Naive thymus-derived CD4-positive, alpha-beta T cell (primary cell): ENCODE measurements at regions not wholly inside any gene's neighbourhood (a gene's known extent, or its start where the extent isn't known, plus 50 kb on each side); places are given as distances from the start of the nearest gene placed in this dataset.

Source experiments
- ATAC-seq: fragments of 150-1000 bp; cut with Tn5 transposase; 2 replicates; pipeline ENCODE4 v1.10.0; 2021; ENCODE audit warnings: mild to moderate bottlenecking, moderate library complexity
- CTCF ChIA-PET: fragments of 350-600 bp; sonication (Branson Sonifier 250); formaldehyde crosslinking; loops from one replicate; lab custom pipeline; 2021; ENCODE audit warnings: antibody characterized with exemption; lab: Charles Lee
- POLR2A ChIA-PET: fragments of 350-600 bp; sonication (Branson Sonifier 250); formaldehyde crosslinking; loops from one replicate; lab custom pipeline; 2021; ENCODE audit warnings: antibody characterized with exemption, inconsistent platforms; lab: Charles Lee
- DNase-seq, 9 donors: peaks; one replicate each; pipeline versions ENCODE4 v3.0.0 to v3.0.0-alpha.2; 2020 to 2022; ENCODE audit warnings: mixed read lengths in 1 of 9
- H3K27ac ChIP-seq: one replicate; pipeline ENCODE4 v1.7.0; 2013; ENCODE audit warnings: mild to moderate bottlenecking, low read depth, low read length, moderate library complexity
- H3K27me3 ChIP-seq, 2 donors: one replicate each; pipeline ENCODE4 v1.7.0; 2013; ENCODE audit warnings: low read length in 2 of 2, mild to moderate bottlenecking in 2 of 2, moderate library complexity in 2 of 2; ENCODE audit not compliant: control insufficient read depth in 2 of 2, insufficient read depth in 2 of 2
- H3K36me3 ChIP-seq, 3 experiments: 1 replicate in 2 of 3; 2 replicates in 1 of 3; pipeline ENCODE4 v1.7.0; 2013; ENCODE audit warnings: low read length in 3 of 3, mild to moderate bottlenecking in 3 of 3, moderate library complexity in 1 of 3; ENCODE audit not compliant: insufficient read depth in 3 of 3, control insufficient read depth in 2 of 3
- H3K4me1 ChIP-seq, 2 donors: one replicate each; pipeline ENCODE4 v1.7.0; 2013; ENCODE audit warnings: low read length in 2 of 2, mild to moderate bottlenecking in 2 of 2, moderate library complexity in 1 of 2; ENCODE audit not compliant: control insufficient read depth in 2 of 2, insufficient read depth in 2 of 2
- H3K4me3 ChIP-seq: 2 replicates; pipeline ENCODE4 v1.7.0; 2013; ENCODE audit warnings: mild to moderate bottlenecking, low read length
- H3K9me3 ChIP-seq, 3 experiments: 1 replicate in 2 of 3; 2 replicates in 1 of 3; pipeline ENCODE4 v1.7.0; 2013; ENCODE audit warnings: low read length in 3 of 3; ENCODE audit not compliant: control insufficient read depth in 2 of 3
- H3K27ac Mint-ChIP-seq, 9 donors: one replicate each; pipeline ENCODE4 v1.8.0; 2020 to 2022; ENCODE audit warnings: mixed read lengths in 9 of 9, mild to moderate bottlenecking in 8 of 9, moderate library complexity in 5 of 9, inconsistent platforms in 2 of 9
- H3K27me3 Mint-ChIP-seq, 5 donors: one replicate each; pipeline ENCODE4 v1.8.0; 2021 to 2022; ENCODE audit warnings: mixed read lengths in 5 of 5, mild to moderate bottlenecking in 1 of 5
- H3K36me3 Mint-ChIP-seq, 5 donors: one replicate each; pipeline ENCODE4 v1.8.0; 2020 to 2022; ENCODE audit warnings: mixed read lengths in 5 of 5, mild to moderate bottlenecking in 3 of 5, inconsistent platforms in 1 of 5
- H3K4me1 Mint-ChIP-seq, 7 donors: one replicate each; pipeline ENCODE4 v1.8.0; 2020 to 2022; ENCODE audit warnings: mixed read lengths in 7 of 7, mild to moderate bottlenecking in 3 of 7, inconsistent platforms in 1 of 7
- H3K4me3 Mint-ChIP-seq, 10 donors: one replicate each; pipeline ENCODE4 v1.8.0; 2020 to 2022; ENCODE audit warnings: mild to moderate bottlenecking in 10 of 10, mixed read lengths in 10 of 10, moderate library complexity in 6 of 10, inconsistent platforms in 2 of 10
- H3K9me3 Mint-ChIP-seq, 11 donors: one replicate each; pipeline ENCODE4 v1.8.0; 2020 to 2022; ENCODE audit warnings: mixed read lengths in 11 of 11, mild to moderate bottlenecking in 4 of 11, inconsistent platforms in 1 of 11, moderate library complexity in 1 of 11
- intact Hi-C, 2 donors: fragments of 100-400 bp; cut with micrococcal nuclease; formaldehyde crosslinking; loops; one replicate each; pipeline ENCODE4 v1.15.1; 2023

DNA sequence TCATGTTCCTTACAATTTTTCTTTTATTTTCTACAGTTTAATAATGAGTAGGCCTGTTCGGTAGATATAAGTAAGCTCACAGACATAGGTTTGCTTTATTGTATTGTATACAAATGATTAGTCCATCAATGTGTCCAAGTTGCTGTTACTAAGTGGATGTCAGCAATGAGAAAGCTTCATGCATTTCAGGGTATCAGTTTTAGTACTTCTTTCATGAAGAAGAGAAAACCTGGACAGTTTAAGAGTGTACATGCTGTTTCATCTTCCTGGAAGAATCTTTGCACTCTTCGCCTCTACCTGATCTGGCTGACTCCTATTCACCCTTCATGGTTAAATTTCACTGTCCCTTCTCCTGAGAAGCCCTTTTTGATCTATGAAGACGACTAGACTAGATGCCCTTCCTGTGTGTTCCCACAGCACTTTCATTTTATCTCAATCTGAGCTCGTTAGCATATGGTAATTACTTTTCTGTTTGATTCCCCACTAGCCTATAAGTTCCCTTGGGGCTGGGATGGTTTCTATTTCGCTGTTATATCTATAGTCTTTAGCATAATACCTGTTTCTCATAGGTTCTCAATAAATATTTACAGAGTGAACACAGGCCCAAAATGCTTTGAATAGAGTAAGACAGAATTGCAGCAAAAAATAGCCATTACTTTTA lies 70.7 kb downstream of the CETN3 start:
- no peak overlapping the region for H3K27ac Mint-ChIP-seq
- no peaks in the 10 kb centered on the region for H3K9me3 ChIP-seq
- peaks cover 0 to 2% (median 0%) of the 10 kb centered on the region in 11 donors for H3K9me3 Mint-ChIP-seq
- ChIA-PET CTCF (no interaction called here), POLR2A (no interaction called here)
- H3K4me3 ChIP-seq: no peak overlapping the region
- intact Hi-C loops: no loop called here
- H3K27me3 ChIP-seq: no peaks in the 10 kb centered on the region
- no peaks in the 10 kb centered on the region for H3K4me1 ChIP-seq
- DNase-seq (no peak), ATAC-seq (no peak)
- H3K27me3 Mint-ChIP-seq: peaks cover 3 to 24% (median 20%) of the 10 kb centered on the region in 5 donors
- H3K4me3 Mint-ChIP-seq: no peak overlapping the region
- peaks cover 0 to 4% (median 0%) of the 10 kb centered on the region in 7 donors for H3K4me1 Mint-ChIP-seq
- no peaks in the 10 kb centered on the region for H3K36me3 Mint-ChIP-seq
- no peak overlapping the region for H3K27ac ChIP-seq
- H3K36me3 ChIP-seq: no peaks in the 10 kb centered on the region

- Histone ChIP-seq H3K4me1 (no peaks in the 10 kb centered on the region), H3K36me3 (no peaks in the 10 kb centered on the region), H3K27me3 (no peaks in the 10 kb centered on the region), H3K9me3 (no peaks in the 10 kb centered on the region), H3K27ac (no peak overlapping the region), H3K4me3 (no peak overlapping the region)
- ATAC-seq: no peak
- Mint-ChIP-seq H3K27me3 (peaks cover 3 to 18% (median 13%) of the 10 kb centered on the region in 5 donors), H3K4me1 (peaks cover 0 to 2% (median 0%) of the 10 kb centered on the region in 7 donors), H3K4me3 (no peak overlapping the region), H3K9me3 (peaks cover 0 to 2% (median 0%) of the 10 kb centered on the region in 11 donors), H3K27ac (no peak overlapping the region), H3K36me3 (no peaks in the 10 kb centered on the region)
- ChIA-PET CTCF (no interaction called here), POLR2A (no interaction called here)
- intact Hi-C loops: no loop called here
- DNase-seq: no peak
Observed at GRCh38 chr5:90337449-90338052, 72.0 kb downstream of the CETN3 start.

DNA sequence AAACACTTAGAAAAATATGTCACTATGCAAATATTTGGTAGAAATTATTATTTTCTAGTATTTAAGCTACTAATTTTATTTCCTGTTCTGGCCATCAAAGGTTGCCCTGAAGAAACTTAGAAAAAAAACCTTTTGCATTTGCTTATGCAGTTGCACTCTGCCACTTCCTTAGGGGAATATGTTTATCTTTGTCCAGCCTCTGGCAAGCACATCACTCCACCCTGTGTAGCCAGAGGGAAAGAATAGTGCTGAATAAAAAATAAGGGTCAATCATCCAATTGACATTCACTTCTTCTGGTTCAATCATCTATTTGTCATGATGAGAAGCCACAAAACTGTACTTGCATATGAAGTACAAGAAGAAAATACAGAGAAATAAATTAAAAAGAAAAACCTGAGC lies 72.8 kb downstream of the CETN3 start:
- Histone ChIP-seq H3K4me1 (no peaks in the 10 kb centered on the region), H3K27ac (no peak overlapping the region), H3K4me3 (no peak overlapping the region), H3K36me3 (no peaks in the 10 kb centered on the region), H3K9me3 (no peaks in the 10 kb centered on the region), H3K27me3 (no peaks in the 10 kb centered on the region)
- intact Hi-C loops: no loop called here
- no peak for ATAC-seq
- Mint-ChIP-seq H3K27me3 (peaks cover 3 to 22% (median 17%) of the 10 kb centered on the region in 5 donors), H3K36me3 (no peaks in the 10 kb centered on the region), H3K4me1 (peaks cover 0 to 2% (median 0%) of the 10 kb centered on the region in 7 donors), H3K27ac (no peak overlapping the region), H3K4me3 (no peak overlapping the region), H3K9me3 (peaks cover 0 to 2% (median 0%) of the 10 kb centered on the region in 11 donors)
- no peak for DNase-seq
- POLR2A ChIA-PET: no interaction called here
- CTCF ChIA-PET: no interaction called here

DNA sequence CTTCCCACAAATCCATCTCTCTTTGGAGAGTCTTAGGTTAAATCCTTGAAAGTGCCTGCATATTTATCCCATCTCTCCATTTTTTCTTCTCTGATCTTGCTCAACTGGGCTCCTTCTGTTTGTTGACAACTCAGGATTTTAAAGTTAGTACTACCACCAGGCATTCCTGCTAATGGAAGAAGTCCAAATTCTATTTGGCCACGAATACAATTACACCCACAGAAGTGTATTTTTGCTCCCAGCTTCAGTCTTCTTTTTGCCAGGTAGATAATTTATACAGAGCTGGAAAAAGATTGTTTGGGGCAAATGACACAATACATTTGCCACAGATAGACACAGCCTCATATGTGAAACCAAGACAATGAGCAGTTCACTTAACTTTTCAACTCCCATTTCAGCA lies 74.8 kb downstream of the CETN3 start:
- no peaks in the 10 kb centered on the region for H3K27me3 ChIP-seq
- no peaks in the 10 kb centered on the region for H3K36me3 ChIP-seq
- H3K9me3 ChIP-seq: no peaks in the 10 kb centered on the region
- Mint-ChIP-seq H3K27ac (no peak overlapping the region), H3K36me3 (no peaks in the 10 kb centered on the region), H3K9me3 (peaks cover 0 to 2% (median 0%) of the 10 kb centered on the region in 11 donors), H3K4me1 (peaks cover 0 to 2% (median 0%) of the 10 kb centered on the region in 7 donors), H3K27me3 (peaks cover 3 to 17% (median 13%) of the 10 kb centered on the region in 5 donors), H3K4me3 (no peak overlapping the region)
- H3K4me1 ChIP-seq: no peaks in the 10 kb centered on the region
- H3K27ac ChIP-seq: no peak overlapping the region
- ChIA-PET CTCF (interaction anchor here (0.5 kb wide), 1 partner anchor 1530 kb away, joined by 3 read pairs; no protein-coding TSS in a partner anchor), POLR2A (no interaction called here)
- no peak overlapping the region for H3K4me3 ChIP-seq
- DNase-seq (no peak), ATAC-seq (no peak)
- intact Hi-C loops: no loop called here

DNA sequence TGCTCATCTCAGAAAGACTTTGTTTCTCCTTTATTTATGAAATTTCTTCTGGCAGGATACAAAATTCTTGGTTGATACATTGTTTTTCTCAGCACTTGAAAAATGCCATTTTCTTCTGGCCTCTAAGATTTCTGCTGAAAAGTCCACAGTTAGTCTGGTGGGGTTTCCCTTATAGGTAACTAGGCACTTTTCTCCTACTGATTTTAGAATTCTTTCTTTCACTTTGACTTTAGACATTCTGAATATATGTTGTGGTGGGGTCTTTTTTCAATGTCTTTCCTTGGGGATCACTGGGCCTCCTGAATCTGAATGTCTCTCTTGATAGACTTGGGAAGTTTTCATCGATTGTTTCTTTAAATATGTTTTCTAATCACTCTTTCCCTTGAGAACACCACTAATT lies 79.6 kb downstream of the CETN3 start:
- no peaks in the 10 kb centered on the region for H3K9me3 ChIP-seq
- DNase-seq: no peak
- H3K27me3 ChIP-seq: no peaks in the 10 kb centered on the region
- H3K4me3 ChIP-seq: no peak overlapping the region
- no peaks in the 10 kb centered on the region for H3K36me3 ChIP-seq
- no peaks in the 10 kb centered on the region for H3K4me1 Mint-ChIP-seq
- intact Hi-C loops: no loop called here
- no peak overlapping the region for H3K27ac ChIP-seq
- peaks cover 0 to 2% (median 0%) of the 10 kb centered on the region in 11 donors for H3K9me3 Mint-ChIP-seq
- no peaks in the 10 kb centered on the region for H3K4me1 ChIP-seq
- ChIA-PET POLR2A (no interaction called here), CTCF (no interaction called here)
- no peaks in the 10 kb centered on the region for H3K36me3 Mint-ChIP-seq
- no peak overlapping the region for H3K4me3 Mint-ChIP-seq
- no peak overlapping the region for H3K27ac Mint-ChIP-seq
- peaks cover 3 to 25% (median 13%) of the 10 kb centered on the region in 5 donors for H3K27me3 Mint-ChIP-seq
- ATAC-seq: no peak

DNA sequence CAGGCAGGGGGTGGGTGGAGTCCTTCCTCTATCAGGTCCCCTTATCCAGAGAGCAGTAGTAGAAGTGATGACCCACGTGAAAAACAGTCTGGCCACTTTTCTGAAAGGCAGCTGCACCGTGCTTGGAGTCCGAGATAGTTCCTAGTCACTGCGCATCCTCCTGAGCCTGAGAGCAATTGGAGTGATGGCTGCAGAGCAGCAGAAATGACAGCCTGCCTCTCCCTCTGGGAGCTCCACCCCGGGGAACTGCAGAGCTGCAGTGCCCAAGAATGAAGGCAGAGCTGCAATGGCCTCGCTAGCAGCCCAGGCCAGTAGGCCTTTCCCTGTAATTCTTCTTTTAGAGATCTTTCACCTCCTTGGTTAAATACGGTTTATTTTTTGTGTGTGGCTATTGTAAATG lies 82.6 kb downstream of the CETN3 start:
- no peak for DNase-seq
- no peak overlapping the region for H3K4me3 Mint-ChIP-seq
- CTCF ChIA-PET: no interaction called here
- Histone ChIP-seq H3K27me3 (no peaks in the 10 kb centered on the region), H3K27ac (no peak overlapping the region), H3K4me3 (no peak overlapping the region), H3K4me1 (no peaks in the 10 kb centered on the region), H3K9me3 (no peaks in the 10 kb centered on the region), H3K36me3 (no peaks in the 10 kb centered on the region)
- H3K4me1 Mint-ChIP-seq: no peaks in the 10 kb centered on the region
- H3K36me3 Mint-ChIP-seq: peaks cover 0 to under 1% (median 0%) of the 10 kb centered on the region in 5 donors
- peaks cover 0 to 9% (median 1%) of the 10 kb centered on the region in 11 donors for H3K9me3 Mint-ChIP-seq
- intact Hi-C loops: no loop called here
- ATAC-seq: no peak
- H3K27ac Mint-ChIP-seq: no peak overlapping the region
- H3K27me3 Mint-ChIP-seq: peaks cover 0 to 14% (median 12%) of the 10 kb centered on the region in 5 donors
- POLR2A ChIA-PET: no interaction called here

GRCh38 chr5:90325093-90325492 lies 84.5 kb downstream of the CETN3 start:
- peaks cover 0 to 4% (median 0%) of the 10 kb centered on the region in 5 donors for H3K36me3 Mint-ChIP-seq
- CTCF ChIA-PET: no interaction called here
- Histone ChIP-seq H3K27ac (no peak overlapping the region), H3K4me1 (no peaks in the 10 kb centered on the region), H3K9me3 (no peaks in the 10 kb centered on the region), H3K27me3 (no peaks in the 10 kb centered on the region), H3K4me3 (no peak overlapping the region), H3K36me3 (no peaks in the 10 kb centered on the region)
- POLR2A ChIA-PET: no interaction called here
- H3K27ac Mint-ChIP-seq: no peak overlapping the region
- DNase-seq (no peak), ATAC-seq (no peak)
- intact Hi-C loops: no loop called here
- no peak overlapping the region for H3K4me3 Mint-ChIP-seq
- peaks cover 3 to 22% (median 11%) of the 10 kb centered on the region in 11 donors for H3K9me3 Mint-ChIP-seq
- peaks cover 0 to 24% (median 20%) of the 10 kb centered on the region in 5 donors for H3K27me3 Mint-ChIP-seq
- no peaks in the 10 kb centered on the region for H3K4me1 Mint-ChIP-seq
